HG03039 (cell line): ENCODE measurements at regions not wholly inside any gene's neighbourhood (a gene's known extent, or its start where the extent isn't known, plus 50 kb on each side); places are given as distances from the start of the nearest gene placed in this dataset.

Experiments used
- ATAC-seq: cut with Tn5 transposase; IDR thresholded peaks from one replicate; pipeline ENCODE4 v1.9.1; 2021; ENCODE audit warnings: mild to moderate bottlenecking, moderate library complexity; ENCODE audit not compliant: unreplicated experiment

DNA sequence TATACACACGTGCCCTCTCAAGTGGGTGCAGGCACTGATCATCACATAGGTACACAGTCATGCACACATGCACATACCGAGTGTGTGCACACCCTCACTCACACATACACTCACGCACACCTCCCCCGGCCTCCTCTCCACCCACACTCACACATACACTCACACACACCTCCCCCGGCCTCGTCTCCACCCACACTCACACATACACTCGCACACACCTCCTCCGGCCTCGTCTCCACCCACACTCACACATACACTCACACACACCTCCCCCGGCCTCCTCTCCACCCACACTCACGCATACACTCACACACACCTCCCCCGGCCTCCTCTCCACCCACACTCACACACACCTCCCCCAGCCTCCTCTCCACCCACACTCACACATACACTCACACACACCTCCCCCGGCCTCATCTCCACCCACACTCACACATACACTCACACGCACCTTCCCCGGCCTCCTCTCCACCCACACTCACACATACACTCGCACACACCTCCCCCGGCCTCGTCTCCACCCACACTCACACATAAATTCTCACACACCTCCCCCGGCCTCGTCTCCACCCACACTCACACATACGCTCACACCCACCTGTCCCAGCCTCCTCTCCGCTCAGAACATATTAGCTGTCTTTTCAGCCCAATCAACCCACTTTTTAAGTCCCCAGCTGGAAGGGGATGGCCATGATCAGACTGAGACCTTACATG is 105.2 kb upstream of the VSTM2B start:
- no peak for ATAC-seq

DNA sequence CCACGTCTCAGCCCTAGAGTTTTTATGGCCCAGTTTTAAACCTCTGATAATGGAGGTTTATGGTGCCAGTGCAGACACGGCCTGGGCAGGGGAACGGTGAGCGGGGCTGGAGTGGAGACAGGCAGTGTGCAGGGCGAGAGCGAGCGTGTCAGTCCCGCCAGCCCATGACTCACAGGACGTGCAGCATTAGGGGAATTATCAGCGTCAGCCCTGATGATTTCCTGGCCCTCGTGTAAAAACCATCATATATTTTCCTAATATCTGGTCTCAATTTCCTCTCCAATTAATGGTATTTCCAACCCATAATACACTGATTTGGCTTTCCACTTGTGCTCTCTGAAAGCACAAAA is 104.6 kb upstream of the VSTM2B start:
- ATAC-seq = no peak

DNA sequence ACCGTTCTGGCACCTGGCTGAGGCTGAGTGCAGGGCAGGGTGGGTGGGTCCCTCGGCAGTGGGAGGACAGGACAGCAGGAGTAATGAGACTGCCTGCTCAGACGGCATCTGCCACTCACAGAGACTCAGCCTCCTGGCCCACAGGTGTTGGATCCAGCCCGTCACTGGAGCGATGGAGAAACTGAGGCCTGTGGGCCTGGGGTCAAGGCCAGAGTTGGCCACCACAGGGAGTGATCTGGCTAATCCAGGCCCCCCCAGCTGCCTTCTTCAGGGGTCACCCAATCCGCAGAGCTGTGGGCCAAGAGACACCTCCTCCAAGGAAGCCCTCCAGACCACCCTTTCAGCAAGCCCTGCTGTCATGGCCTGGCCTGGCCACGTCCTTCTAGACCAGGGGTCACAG is 103.7 kb upstream of the VSTM2B start:
- no peak for ATAC-seq

DNA sequence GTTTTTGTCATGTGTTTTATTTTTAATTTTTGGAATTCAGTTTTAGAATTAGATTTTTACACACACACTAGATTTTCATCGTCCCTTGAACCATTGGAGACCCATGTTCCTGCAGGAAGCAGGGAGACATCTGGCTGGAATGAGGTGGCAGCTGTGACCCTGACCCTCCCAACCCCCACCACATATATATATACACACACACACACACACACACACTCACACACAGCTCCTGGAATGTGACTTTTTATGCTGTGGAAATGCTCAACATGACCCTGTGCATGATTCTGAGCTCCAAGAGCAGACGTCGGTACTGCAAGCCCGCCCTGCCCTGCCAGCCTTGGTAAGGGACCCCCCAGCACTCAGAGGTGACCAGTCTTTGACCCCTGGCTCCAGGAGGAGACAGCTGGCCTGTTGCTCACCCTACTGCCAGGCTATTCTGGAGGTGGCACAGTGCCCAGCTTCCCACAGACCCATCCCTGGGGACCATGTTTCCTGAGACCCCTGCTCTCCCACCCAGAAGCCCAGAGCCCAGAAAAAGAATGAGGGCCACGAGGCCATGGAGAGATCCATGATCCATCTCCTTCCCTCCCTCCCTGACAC is 103.2 kb upstream of the VSTM2B start:
- no peak for ATAC-seq

DNA sequence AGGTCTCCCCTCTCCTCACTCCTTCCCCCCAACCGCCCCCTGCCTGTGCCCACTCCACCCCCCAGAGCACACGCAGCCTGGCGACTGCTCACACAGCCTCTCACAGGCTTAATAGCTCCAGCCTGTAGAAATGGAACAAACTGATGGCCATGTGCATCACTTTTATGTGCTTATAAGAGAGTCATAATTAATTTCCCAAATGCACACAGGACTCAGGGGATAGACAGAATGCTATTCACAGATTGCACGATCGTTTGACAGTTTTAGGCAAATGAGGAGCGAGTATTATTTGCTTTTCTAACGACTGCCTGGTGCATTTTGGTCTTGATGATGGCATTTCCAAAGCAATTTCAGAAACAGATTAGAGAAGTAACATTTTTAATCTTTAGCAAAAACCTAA is 97.7 kb upstream of the VSTM2B start:
- no peak for ATAC-seq

DNA sequence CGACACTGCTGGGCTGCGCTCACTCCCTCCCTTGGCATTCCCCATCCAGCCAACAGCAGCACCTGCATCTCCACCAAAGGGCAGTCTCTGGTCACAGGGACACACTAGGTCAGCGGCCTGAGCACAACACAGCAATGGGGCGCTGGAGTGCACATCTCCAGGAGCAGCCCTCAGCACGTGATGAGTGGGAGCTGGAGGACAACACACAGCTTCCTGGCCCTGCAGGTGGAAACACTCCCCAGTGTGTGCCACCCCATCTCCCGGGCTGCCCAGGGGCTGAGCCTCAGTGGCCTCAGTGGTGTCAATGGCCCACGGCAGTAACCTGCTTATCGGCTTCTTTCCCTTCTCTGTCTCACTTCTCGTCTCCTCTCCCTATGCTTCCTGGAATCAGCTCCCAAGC is 96.8 kb upstream of the VSTM2B start:
- no peak for ATAC-seq

DNA sequence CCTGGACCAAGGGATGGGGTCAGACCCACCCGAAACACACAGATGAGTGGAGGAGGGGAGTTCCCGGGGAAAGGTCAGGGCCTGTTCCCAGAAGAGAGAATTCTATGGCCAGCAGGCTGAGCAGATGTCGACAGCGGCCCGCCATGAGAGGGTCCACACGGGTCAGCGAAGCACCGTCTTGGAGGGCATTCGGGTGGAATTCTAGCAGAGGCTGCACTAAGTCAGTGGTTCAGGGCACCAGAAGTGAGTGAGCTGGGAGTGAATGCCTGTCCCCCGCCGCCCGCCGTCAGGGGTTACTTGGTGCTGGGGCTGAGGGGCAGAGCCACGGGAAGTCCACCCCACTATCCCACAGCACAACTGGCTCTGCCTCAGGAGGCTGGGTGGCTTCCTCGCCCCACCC is 96.2 kb upstream of the VSTM2B start:
- no peak for ATAC-seq

DNA sequence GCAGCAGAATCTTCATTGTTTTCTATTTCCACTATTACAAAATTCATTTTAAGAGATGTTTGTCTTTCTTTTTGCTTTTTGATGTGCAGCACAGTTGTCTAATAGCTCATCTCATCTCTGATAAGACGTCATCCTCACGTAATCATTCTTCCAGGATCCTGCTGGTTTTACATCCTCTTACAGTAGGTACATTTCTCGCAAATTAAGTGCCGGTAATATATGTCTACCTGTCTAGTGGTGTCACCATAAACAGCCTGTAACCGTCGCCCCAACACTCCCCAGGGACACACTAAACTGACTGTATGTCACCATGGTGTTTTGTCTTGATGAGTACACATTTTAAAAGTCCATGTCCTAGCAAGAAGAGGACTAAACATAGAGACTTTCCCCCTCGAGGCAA is 94.5 kb upstream of the VSTM2B start:
- ATAC-seq = no peak

DNA sequence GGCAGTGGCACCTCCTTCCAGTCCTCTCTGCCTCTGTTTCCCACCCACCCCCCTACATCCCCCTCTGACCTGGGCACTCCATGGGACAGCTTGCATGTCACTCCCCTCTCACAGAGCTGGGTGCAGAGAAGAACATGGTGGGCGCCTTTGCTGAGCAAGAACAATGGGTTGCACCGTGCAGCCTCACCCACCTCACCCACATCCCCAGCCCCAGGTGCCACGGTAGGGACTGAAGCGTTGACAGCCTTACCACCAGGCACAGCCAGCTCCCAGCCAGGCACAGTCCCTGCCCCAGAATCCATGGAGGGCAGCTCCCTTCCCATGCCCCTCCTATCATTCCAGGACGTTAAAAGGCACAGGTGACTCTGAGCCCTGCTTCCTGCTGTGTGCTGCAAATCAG is 93.1 kb upstream of the VSTM2B start:
- no peak for ATAC-seq

DNA sequence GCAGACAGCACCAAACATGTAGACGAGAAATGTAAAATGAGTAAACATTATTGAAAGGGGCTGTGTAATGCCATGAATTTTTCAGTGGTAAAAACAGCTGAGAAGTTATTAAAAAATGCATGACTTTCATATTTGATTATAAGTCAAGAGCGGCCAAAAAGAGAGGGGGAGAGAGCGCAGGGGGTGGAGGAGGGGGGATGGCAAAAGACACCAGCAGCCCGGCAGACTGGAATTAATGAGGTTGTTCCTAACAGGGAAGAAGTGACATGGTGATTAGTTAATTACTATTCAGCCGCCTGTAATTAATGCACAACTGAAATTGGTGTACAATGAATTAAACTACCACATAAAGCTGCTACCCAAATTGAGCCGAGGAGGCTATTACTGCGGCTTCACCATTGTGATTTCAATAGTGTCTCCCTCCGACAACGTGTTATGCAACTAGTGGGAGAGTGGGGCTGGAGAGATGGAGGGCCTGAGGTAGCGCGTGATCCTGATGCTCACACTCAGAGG is 89.1 kb upstream of the VSTM2B start:
- no peak for ATAC-seq

DNA sequence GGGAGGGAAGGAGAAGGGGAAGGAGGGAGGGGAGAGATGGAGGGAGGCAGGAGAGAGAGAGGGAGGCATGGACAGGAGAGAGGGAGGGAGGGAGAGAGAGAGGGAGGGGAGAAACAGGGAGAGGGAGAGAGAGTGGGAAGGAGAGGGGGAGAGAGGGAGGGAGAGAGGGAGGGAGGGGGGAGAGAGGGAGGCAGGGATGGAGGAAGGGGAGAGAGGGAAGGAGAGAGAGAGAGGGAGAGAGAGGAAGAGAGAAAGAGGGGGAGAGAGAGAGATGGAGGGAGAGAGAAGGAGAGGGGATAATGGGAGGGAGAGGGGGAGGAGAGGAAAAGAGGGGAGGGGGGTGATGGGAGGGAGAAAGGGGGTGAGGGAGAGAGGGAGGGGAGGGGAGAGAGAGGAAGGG is 86.8 kb upstream of the VSTM2B start:
- no peak for ATAC-seq

DNA sequence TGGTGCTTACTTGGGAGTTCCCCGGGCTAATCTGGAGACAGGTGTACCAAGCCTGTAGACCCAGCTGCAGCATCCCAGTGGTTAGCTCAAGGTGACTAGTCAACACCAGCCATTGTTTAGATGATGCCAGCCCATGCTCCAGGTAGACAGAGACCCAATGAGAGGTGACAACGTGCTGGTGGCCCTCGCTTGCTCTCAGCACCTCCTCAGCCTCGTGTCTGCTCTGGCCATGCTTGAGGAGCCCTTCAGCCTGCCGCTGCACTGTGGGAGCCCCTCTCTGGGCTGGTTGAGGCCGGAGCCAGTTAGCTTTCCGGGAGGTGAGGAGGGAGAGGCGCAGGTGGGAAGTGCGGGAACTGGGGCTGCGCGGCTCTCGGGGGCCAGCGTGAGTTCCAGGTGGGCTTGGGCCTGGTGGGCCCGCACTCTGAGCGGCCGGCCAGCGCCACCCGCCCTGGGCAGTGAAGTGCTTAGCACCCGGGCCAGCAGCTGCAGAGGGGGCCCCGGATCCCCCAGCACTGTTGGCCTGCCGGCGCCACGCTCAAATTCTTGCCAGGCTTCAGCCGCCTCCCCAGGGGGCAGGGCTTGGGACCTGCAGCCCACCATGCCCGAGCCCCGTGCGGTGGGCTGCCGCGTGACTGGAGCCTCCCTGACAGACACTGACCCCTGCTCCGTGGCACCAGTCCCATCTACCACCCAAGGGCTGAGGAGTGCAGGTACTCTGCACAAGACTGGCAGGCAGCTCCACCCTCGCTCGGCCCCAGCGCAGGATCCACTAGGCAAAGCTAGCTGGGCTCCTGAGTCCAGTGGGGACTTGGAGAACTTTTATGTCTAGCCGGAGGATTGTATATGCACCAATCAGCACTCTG is 85.9 kb upstream of the VSTM2B start:
- no peak for ATAC-seq

DNA sequence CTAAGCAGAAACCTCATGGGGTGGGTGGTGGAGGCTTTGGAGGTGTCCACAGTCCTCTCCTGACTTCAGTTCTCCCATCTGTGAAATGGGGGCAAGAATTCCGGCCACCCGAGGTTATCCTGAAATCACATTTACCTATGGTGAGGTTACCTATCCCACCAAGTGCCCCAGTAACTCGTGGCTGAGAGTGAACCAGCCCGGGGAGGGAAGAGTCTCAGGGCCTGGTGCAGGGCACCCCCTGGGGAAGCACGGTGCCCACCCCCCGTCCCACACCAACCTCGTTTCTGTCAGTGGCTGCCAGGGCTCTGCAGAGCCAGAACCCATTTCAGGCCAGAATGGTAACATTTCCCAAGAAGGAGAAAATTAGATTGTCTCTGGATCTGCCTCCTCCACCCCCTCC is 83.7 kb upstream of the VSTM2B start:
- no peak for ATAC-seq

DNA sequence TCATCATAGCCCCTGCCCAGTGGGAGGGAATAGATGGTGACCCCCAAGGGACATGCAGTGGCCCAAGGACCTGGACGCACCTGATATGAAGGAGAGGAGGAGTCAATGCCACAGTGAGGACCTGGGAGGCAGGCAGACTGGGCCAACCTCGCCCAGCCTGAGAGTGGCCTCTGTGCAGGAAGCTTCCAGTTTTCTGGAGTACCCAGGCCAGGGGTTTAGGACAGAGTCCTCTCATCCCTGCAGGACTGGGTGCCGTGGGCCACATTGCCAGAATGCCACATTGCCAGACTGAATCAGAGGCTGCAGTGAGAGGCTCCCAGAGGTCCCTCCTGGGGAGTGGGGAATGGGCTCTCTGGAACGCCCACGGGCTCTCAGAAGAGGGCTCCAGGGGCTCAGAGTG is 82.9 kb upstream of the VSTM2B start:
- ATAC-seq = no peak

DNA sequence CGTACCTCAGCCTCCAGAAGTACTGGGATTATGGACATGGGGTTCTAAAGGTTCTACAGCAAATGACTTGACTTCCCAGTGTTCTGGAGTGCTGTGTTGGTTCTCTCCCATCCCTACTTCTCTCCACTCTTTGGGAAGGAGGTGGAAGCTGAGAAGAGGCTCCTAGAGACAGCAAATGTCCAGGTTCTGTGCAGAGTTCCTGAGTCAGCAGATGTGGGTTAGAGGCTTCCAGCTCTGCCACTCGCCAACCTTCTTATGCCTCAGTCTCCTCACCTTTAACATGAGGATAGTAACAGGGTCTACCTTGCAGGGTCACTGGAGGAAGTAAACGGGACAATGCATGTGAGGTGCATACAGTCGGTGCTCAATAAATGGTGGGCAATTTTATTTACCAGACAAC is 80.5 kb upstream of the VSTM2B start:
- no peak for ATAC-seq

DNA sequence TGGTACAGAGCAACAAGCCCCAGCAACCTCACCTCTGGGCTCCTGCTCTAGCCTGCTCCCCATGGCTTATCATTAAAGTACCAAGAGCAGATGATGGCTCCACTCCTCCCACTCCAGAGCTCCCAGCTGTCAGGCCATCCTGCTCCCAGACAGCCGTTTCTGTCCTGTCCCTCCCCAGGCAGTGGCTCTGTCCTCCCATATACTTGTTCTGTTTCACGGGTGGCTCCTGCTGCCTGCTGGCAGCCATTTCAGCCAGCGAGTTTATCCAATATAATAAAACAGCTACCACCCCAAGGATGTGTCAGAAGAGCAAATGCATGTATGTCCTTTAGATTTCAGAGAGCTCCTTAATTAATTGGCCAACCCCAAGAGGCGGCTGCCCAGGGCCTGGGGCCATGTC is 79.4 kb upstream of the VSTM2B start:
- no peak for ATAC-seq

DNA sequence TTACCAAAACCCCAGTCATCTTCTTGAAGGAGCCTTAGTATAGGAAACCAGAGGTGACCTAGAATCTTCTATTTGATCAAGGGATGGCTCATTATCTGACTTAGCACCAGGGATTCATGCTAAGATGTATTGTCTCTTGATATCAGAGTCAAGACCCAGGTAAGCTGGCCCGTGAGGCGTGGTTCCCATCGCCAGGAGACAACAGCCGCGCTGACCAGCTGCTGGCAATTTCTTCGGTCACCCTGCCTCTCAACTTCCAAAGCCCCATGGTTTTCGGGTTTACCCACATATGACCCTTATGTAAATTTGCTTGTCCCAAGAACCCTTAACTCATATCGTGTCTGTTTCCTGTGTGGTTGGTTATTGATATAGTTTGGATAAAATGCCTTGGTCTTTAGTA is 77.7 kb upstream of the VSTM2B start:
- no peak for ATAC-seq

DNA sequence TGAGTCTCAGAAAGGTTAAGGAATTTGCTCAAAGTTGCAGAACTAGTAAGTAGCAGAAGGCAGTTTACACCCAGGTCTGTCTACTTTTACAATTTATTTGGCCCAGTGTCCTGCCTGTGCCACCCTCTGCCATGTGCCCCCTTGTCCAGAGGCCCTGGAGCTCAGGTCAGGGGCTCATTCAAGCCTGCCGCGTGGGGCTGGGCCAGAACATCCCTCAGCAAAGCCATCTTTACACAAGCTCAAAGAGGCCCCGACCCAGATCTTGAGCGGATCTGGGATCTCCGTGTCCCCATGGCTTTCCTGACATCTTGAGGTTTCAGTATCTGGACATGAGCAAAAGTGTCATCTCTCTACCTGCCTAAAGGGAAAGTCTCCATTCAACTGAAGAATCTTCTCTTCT is 76.4 kb upstream of the VSTM2B start:
- no peak for ATAC-seq

DNA sequence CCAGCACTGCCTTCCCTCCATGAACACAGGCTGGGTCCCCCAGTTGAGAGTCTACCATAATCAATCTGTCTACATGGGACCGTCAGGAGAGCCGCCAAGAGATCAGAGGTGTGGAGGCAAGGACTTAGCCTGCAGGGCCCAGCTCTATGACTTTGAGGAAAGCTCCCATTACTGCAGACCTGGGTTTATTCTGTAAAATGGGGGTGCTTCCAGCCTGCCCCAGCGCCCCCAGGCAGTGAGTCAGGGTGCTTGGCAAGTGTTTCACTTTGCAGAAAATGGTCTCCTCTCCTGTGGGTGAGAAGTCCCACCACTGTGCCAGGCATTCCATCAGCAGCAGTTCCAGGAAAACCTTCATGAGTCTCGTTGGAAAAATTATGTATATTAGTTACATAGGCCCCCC is 75.5 kb upstream of the VSTM2B start:
- ATAC-seq = no peak

DNA sequence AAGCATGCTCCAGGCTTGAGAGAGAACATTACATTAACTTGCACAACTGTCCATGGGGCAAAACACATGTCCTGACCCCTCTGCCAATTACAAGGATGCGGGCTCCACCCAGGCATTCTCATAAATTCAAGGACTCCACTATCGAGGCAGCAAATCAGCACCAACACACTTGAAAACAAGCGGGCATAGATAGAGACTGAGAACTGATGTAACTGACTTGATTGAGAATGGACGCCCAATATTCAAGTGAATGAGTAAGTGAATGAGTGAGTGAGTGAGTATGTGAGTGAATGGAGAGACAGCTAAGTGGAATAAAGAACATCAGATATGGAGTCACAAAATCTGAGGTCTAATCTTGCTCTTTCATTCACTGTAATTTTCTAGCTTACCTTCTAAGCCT is 75.0 kb upstream of the VSTM2B start:
- no peak for ATAC-seq

DNA sequence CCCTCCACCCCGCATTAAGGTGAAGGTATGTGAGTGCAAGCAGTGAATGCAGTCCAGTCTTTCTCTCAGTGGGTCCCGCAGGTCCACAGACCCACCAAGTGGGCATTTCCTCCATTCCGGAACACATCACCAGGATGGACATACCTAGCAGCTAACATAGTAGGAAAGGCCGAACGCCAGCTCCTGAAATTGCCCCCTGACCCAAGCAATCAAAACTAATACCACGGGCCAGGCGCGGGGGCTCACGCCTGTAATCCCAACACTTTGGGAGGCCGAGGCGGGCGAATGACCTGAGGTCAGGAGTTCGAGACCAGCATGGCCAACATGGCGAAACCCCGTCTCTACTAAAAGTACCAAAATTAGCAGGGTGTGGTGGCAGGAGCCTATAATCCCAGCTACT is 71.7 kb upstream of the VSTM2B start:
- no peak for ATAC-seq

DNA sequence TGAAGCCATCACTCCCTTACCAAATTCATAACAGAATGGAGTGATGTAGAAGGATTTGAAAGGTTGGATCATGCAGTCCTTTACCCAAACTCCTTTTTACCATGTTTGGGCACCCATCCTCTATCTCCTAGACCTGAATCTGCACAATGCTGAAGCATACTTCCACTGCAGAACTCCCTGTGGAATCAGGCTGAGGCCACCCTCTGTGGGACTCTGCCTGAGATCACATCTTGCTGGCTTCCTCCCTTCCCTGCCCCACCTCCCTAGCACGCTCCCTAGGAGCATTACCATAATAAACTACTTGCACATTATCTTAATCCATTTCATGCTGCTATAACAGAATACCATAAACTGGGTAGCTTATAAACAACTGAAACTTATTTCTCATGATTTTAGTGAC is 68.4 kb upstream of the VSTM2B start:
- no peak for ATAC-seq
